ENCODE measurements at regions not wholly inside any gene's neighbourhood (a gene's known extent, or its start where the extent isn't known, plus 50 kb on each side); places are given as distances from the start of the nearest gene placed in this dataset.

- H3K4me3 ChIP-seq (ENCODE audit: low read depth, low read length) = no peak overlapping the region
- TF ChIP-seq CTCF (IDR thresholded peaks at IDR 0.05; ENCODE audit: low read depth, low read length, missing control alignments) = no peak
- in situ Hi-C loops (cut with HindIII; ENCODE audit: low sequenced_read_pairs) = no loop called here
- no peak for DNase-seq (ENCODE audit: low read depth)
Observed at GRCh38 chr3:189100866-189101265, 70.9 kb upstream of the TPRG1 start.

- in situ Hi-C loops (cut with HindIII; ENCODE audit: low sequenced_read_pairs) = no loop called here
- no peak for DNase-seq (ENCODE audit: low read depth)
Observed at GRCh38 chr3:189101594-189101993, 70.2 kb upstream of the TPRG1 start.

GRCh38 chr3:189103208-189103607 lies 68.6 kb upstream of the TPRG1 start:
- in situ Hi-C loops (cut with HindIII; ENCODE audit: low sequenced_read_pairs) = no loop called here
- TF ChIP-seq CTCF (IDR thresholded peaks at IDR 0.05; ENCODE audit: low read depth, low read length, missing control alignments) = no peak
- no peak for DNase-seq (ENCODE audit: low read depth)

More at GRCh38 chr3:189101594-189101993, 70.2 kb upstream of the TPRG1 start:
- no peak overlapping the region for H3K4me3 ChIP-seq (ENCODE audit: low read depth, low read length)
- no peak for TF ChIP-seq CTCF (IDR thresholded peaks at IDR 0.05; ENCODE audit: low read depth, low read length, missing control alignments)

GRCh38 chr3:189108067-189108466 lies 63.7 kb upstream of the TPRG1 start:
- TF ChIP-seq CTCF (IDR thresholded peaks at IDR 0.05; ENCODE audit: low read depth, low read length, missing control alignments) = no peak
- DNase-seq (ENCODE audit: low read depth) = no peak
- in situ Hi-C loops (cut with HindIII; ENCODE audit: low sequenced_read_pairs) = no loop called here
- no peak overlapping the region for H3K4me3 ChIP-seq (ENCODE audit: low read depth, low read length)

More at GRCh38 chr3:189103208-189103607, 68.6 kb upstream of the TPRG1 start:
- H3K4me3 ChIP-seq (ENCODE audit: low read depth, low read length) = no peak overlapping the region

GRCh38 chr3:189108735-189109134 lies 63.0 kb upstream of the TPRG1 start:
- H3K4me3 ChIP-seq (ENCODE audit: low read depth, low read length) = no peak overlapping the region
- no peak for DNase-seq (ENCODE audit: low read depth)
- in situ Hi-C loops (cut with HindIII; ENCODE audit: low sequenced_read_pairs) = no loop called here
- no peak for TF ChIP-seq CTCF (IDR thresholded peaks at IDR 0.05; ENCODE audit: low read depth, low read length, missing control alignments)

GRCh38 chr3:189109145-189109544 lies 62.6 kb upstream of the TPRG1 start:
- no peak for TF ChIP-seq CTCF (IDR thresholded peaks at IDR 0.05; ENCODE audit: low read depth, low read length, missing control alignments)
- H3K4me3 ChIP-seq (ENCODE audit: low read depth, low read length) = no peak overlapping the region
- no peak for DNase-seq (ENCODE audit: low read depth)
- in situ Hi-C loops (cut with HindIII; ENCODE audit: low sequenced_read_pairs) = no loop called here

GRCh38 chr3:189117087-189117486 lies 54.7 kb upstream of the TPRG1 start:
- DNase-seq (ENCODE audit: low read depth) = no peak
- in situ Hi-C loops (cut with HindIII; ENCODE audit: low sequenced_read_pairs) = no loop called here
- TF ChIP-seq CTCF (IDR thresholded peaks at IDR 0.05; ENCODE audit: low read depth, low read length, missing control alignments) = no peak
- H3K4me3 ChIP-seq (ENCODE audit: low read depth, low read length) = no peak overlapping the region
